ENCODE measurements at regions not wholly inside any gene's neighbourhood (a gene's known extent, or its start where the extent isn't known, plus 50 kb on each side); places are given as distances from the start of the nearest gene placed in this dataset.
"Not testable (repeated sequence)": the region's sequence is repeated elsewhere in the genome, so short reads cannot be mapped to it uniquely, and the experiment has no call there.

DNA sequence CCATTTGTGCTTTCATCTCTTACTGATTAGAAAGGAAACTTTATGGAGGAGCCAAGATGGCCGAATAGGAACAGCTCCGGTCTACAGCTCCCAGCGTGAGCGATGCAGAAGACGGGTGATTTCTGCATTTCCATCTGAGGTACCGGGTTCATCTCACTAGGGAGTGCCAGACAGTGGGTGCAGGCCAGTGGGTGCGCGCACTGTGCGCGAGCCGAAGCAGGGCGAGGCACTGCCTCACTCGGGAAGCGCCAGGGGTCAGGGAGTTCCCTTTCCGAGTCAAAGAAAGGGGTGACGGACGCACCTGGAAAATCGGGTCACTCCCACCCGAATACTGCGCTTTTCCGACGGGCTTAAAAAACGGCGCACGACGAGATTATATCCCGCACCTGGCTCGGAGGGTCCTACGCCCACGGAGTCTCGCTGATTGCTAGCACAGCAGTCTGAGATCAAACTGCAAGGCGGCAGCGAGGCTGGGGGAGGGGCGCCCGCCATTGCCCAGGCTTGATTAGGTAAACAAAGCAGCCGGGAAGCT is 63.5 kb upstream of the SH3GL3 start:
- CTCF ChIA-PET (ENCODE audit: low intra/inter-chr PET ratio, low total read pairs); DNase-seq (ENCODE audit: low spot score); H4K20me1 ChIP-seq (ENCODE audit: insufficient read depth, low read length); ATAC-seq; in situ Hi-C loops (cut with HindIII; ENCODE audit: extremely low pct_ligation_motif_present, low pct_unique_long_range_greater_than_20kb); H3K4me3 ChIP-seq (replicated peaks in 1 of 3; ENCODE audit: insufficient read depth in 1 of 3, low read depth in 2 of 3, low read length in 3 of 3); H3K27ac ChIP-seq (ENCODE audit: extremely low read length, insufficient read depth, low read length); H3K9ac ChIP-seq (ENCODE audit: insufficient read depth, low read depth, low read length); H3K4me1 ChIP-seq (ENCODE audit: insufficient read depth, low read length); intact Hi-C loops (cut with micrococcal nuclease; ENCODE audit: unreplicated experiment); FAIRE-seq; BruUV-seq (replicated peaks); H3K9me3 ChIP-seq (ENCODE audit: low read length); H3K36me3 ChIP-seq (replicated peaks in 1 of 2; ENCODE audit: control insufficient read depth in 1 of 2, insufficient read depth in 2 of 2, low read length in 2 of 2); H3K4me2 ChIP-seq (ENCODE audit: low read depth, low read length); H2AFZ ChIP-seq (ENCODE audit: low read length); H3K79me2 ChIP-seq (ENCODE audit: insufficient read depth, low read length); POLR2A ChIA-PET: not testable (repeated sequence)
- peaks cover 0 to 11% of the 10 kb centered on the region in 2 experiments; a peak in 3 of 5 replicates for H3K27me3 ChIP-seq (ENCODE audit: control insufficient read depth in 1 of 2, insufficient read depth in 2 of 2, low read length in 2 of 2)
- WGBS (ENCODE audit: low lambda C conversion rate) = 80% methylated on average over 29 of the region's 36 CpGs

DNA sequence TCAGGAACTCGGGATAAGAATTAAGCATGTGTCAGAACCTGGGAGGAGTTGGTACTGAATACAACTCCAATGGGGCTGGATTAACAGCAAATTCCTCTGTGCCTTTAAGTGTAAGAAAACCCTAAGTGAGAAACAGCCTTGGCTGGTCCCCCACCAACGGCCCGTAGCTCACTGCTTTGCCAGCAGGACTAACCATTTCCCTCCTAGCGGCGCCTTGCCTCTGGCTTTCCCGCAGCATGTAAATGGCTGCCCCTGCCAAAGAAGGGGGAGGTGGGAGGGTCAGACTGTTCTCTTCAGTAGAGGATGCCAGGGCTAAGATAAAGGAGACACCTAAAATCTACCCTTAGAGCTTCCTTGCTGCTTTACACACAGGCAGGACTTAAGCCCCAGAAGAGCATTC is 51.0 kb upstream of the SH3GL3 start:
- ATAC-seq (no peak), FAIRE-seq (no peak), DNase-seq (ENCODE audit: low spot score) (no peak)
- WGBS (ENCODE audit: low lambda C conversion rate) = 2% methylated on average over 3 of the region's 6 CpGs
- Histone ChIP-seq H3K9me3 (ENCODE audit: low read length) (no peaks in the 10 kb centered on the region), H3K9ac (ENCODE audit: insufficient read depth, low read depth, low read length) (no peak overlapping the region), H3K27ac (ENCODE audit: extremely low read length, insufficient read depth, low read length) (no peak overlapping the region), H3K36me3 (replicated peaks in 1 of 2; ENCODE audit: control insufficient read depth in 1 of 2, insufficient read depth in 2 of 2, low read length in 2 of 2) (no peaks in the 10 kb centered on the region), H3K4me3 (replicated peaks in 1 of 3; ENCODE audit: insufficient read depth in 1 of 3, low read depth in 2 of 3, low read length in 3 of 3) (no peak overlapping the region), H3K4me1 (ENCODE audit: insufficient read depth, low read length) (no peaks in the 10 kb centered on the region), H3K79me2 (ENCODE audit: insufficient read depth, low read length) (no peaks in the 10 kb centered on the region), H3K4me2 (ENCODE audit: low read depth, low read length) (no peak overlapping the region), H2AFZ (ENCODE audit: low read length) (no peak overlapping the region), H3K27me3 (ENCODE audit: control insufficient read depth in 1 of 2, insufficient read depth in 2 of 2, low read length in 2 of 2) (peaks cover 3 to 29% of the 10 kb centered on the region in 2 experiments; a peak in 3 of 5 replicates), H4K20me1 (ENCODE audit: insufficient read depth, low read length) (no peaks in the 10 kb centered on the region)
- ChIA-PET CTCF (ENCODE audit: low intra/inter-chr PET ratio, low total read pairs) (no interaction called here), POLR2A (no interaction called here)
- intact Hi-C loops (cut with micrococcal nuclease; ENCODE audit: unreplicated experiment) = no loop called here
- BruUV-seq (replicated peaks) = no TSS peak
- in situ Hi-C loops (cut with HindIII; ENCODE audit: extremely low pct_ligation_motif_present, low pct_unique_long_range_greater_than_20kb) = no loop called here
- TF ChIP-seq THAP8 (CRISPR knock-in tag; IDR thresholded peaks at IDR 0.05; ENCODE audit: borderline replicate concordance) (no peak), ZNF44 (CRISPR knock-in tag; IDR thresholded peaks at IDR 0.05) (no peak), HNF4A (CRISPR knock-in tag; IDR thresholded peaks at IDR 0.05) (no peak), CHCHD3 (CRISPR knock-in tag; IDR thresholded peaks at IDR 0.05) (no peak), HDAC1 (CRISPR knock-in tag; IDR thresholded peaks at IDR 0.05) (no peak), SNRNP70 (IDR thresholded peaks at IDR 0.05; ENCODE audit: low read depth, low read length) (no peak), ZNF510 (CRISPR knock-in tag; IDR thresholded peaks at IDR 0.05; ENCODE audit: low read depth) (no peak), ZBTB7A (CRISPR knock-in tag; IDR thresholded peaks at IDR 0.05) (no peak), ZNF75D (CRISPR knock-in tag; IDR thresholded peaks at IDR 0.05; ENCODE audit: borderline replicate concordance) (no peak), U2AF2 (IDR thresholded peaks at IDR 0.05; ENCODE audit: low read depth, low read length) (no peak), PRMT3 (CRISPR knock-in tag; IDR thresholded peaks at IDR 0.05; ENCODE audit: borderline replicate concordance, low read depth) (no peak), PPARG (CRISPR knock-in tag; conservative IDR thresholded peaks at IDR 0.05) (no peak)
- TF ChIP-seq, protein P1, sequence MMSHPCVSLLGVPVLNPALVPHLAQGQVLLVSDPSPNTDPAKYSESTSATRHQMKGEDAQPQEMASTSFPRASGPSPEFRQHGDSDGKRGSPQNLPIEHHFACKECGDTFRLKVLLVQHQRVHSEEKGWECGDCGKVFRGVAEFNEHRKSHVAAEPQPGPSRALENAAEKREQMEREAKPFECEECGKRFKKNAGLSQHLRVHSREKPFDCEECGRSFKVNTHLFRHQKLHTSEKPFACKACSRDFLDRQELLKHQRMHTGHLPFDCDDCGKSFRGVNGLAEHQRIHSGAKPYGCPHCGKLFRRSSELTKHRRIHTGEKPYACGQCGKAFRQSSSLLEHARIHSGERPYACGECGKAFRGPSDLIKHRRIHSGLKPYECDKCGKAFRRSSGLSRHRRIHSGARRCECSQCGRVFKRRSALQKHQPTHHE (CRISPR knock-in tag; IDR thresholded peaks at IDR 0.05; ENCODE audit: borderline replicate concordance) = no peak
- TF ChIP-seq, protein P2, sequence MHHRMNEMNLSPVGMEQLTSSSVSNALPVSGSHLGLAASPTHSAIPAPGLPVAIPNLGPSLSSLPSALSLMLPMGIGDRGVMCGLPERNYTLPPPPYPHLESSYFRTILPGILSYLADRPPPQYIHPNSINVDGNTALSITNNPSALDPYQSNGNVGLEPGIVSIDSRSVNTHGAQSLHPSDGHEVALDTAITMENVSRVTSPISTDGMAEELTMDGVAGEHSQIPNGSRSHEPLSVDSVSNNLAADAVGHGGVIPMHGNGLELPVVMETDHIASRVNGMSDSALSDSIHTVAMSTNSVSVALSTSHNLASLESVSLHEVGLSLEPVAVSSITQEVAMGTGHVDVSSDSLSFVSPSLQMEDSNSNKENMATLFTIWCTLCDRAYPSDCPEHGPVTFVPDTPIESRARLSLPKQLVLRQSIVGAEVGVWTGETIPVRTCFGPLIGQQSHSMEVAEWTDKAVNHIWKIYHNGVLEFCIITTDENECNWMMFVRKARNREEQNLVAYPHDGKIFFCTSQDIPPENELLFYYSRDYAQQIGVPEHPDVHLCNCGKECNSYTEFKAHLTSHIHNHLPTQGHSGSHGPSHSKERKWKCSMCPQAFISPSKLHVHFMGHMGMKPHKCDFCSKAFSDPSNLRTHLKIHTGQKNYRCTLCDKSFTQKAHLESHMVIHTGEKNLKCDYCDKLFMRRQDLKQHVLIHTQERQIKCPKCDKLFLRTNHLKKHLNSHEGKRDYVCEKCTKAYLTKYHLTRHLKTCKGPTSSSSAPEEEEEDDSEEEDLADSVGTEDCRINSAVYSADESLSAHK (CRISPR knock-in tag; IDR thresholded peaks at IDR 0.05; ENCODE audit: borderline replicate concordance) = no peak
- TF ChIP-seq, protein P3, sequence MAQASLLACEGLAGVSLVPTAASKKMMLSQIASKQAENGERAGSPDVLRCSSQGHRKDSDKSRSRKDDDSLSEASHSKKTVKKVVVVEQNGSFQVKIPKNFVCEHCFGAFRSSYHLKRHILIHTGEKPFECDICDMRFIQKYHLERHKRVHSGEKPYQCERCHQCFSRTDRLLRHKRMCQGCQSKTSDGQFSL (CRISPR knock-in tag; IDR thresholded peaks at IDR 0.05) = no peak
